H1 (cell line): ENCODE measurements at regions not wholly inside any gene's neighbourhood (a gene's known extent, or its start where the extent isn't known, plus 50 kb on each side); places are given as distances from the start of the nearest gene placed in this dataset.

Source experiments
- CTCF ChIA-PET: fragments of 300-600 bp; sonication (Branson Sonifier 250); formaldehyde crosslinking; loops from one replicate; lab custom pipeline; 2021; ENCODE audit not compliant: partially characterized antibody; lab: Charles Lee
- POLR2A ChIA-PET: fragments of 300-600 bp; sonication (Branson Sonifier 250); formaldehyde crosslinking; loops from one replicate; lab custom pipeline; 2021; ENCODE audit warnings: inconsistent platforms; ENCODE audit not compliant: partially characterized antibody; lab: Charles Lee
- DNase-seq, 2 experiments: peaks; one replicate each; pipeline versions ENCODE4 v3.0.0 to v3.0.0-alpha.2; 2010 to 2022; ENCODE audit warnings: low spot score in 2 of 2, low read depth in 1 of 2, mixed read lengths in 1 of 2
- FAIRE-seq: peaks from 2 replicates; lab custom pipeline; 2011; peaks lifted over from hg19 to GRCh38; lab: Jason Lieb, UNC
- H2AFZ ChIP-seq: 2 replicates; pipeline ENCODE4 v1.8.1; 2012; ENCODE audit warnings: low read length, inconsistent platforms
- H2AK5ac ChIP-seq: 2 replicates; pipeline ENCODE4 v1.6.1; 2013; ENCODE audit warnings: low read depth, low read length
- H2BK120ac ChIP-seq: replicated peaks from 2 replicates; pipeline ENCODE3; 2013; ENCODE audit warnings: low read depth, low read length, inconsistent platforms
- H2BK12ac ChIP-seq: 2 replicates; pipeline ENCODE4 v1.6.1; 2013; ENCODE audit warnings: low read depth, low read length
- H2BK15ac ChIP-seq: 2 replicates; pipeline ENCODE4 v1.6.1; 2013; ENCODE audit warnings: low read length
- H2BK20ac ChIP-seq: 2 replicates; pipeline ENCODE4 v1.6.1; 2013; ENCODE audit warnings: low read length
- H2BK5ac ChIP-seq: 2 replicates; pipeline ENCODE4 v1.6.1; 2013; ENCODE audit warnings: low read depth, low read length
- H3K14ac ChIP-seq: 2 replicates; pipeline ENCODE4 v1.6.1; 2013; ENCODE audit warnings: inconsistent platforms; ENCODE audit not compliant: insufficient read length
- H3K18ac ChIP-seq: 2 replicates; pipeline ENCODE4 v1.6.1; 2013; ENCODE audit warnings: low read length; ENCODE audit errors: extremely low read depth
- H3K23ac ChIP-seq: 2 replicates; pipeline ENCODE4 v1.6.1; 2013; ENCODE audit warnings: inconsistent platforms; ENCODE audit not compliant: insufficient read length
- H3K23me2 ChIP-seq: 2 replicates; pipeline ENCODE4 v1.6.1; 2013; ENCODE audit warnings: low read depth, low read length
- H3K27ac ChIP-seq: 2 replicates; pipeline ENCODE4 v1.6.1; 2011; ENCODE audit warnings: low read depth, low read length, inconsistent platforms
- H3K27me3 ChIP-seq, 4 experiments: replicated peaks in 1 of 4; 1 replicate in 1 of 4; 2 replicates in 3 of 4; pipeline versions ENCODE4 v1.6.1 to v1.8.1; 2011 to 2013; ENCODE audit warnings: low read length in 3 of 4, mild to moderate bottlenecking in 3 of 4, inconsistent platforms in 2 of 4, mixed read lengths in 2 of 4, moderate library complexity in 1 of 4; ENCODE audit not compliant: control insufficient read depth in 3 of 4, insufficient read depth in 3 of 4; ENCODE audit errors: extremely low read depth in 1 of 4
- H3K36me3 ChIP-seq, 4 experiments: 2 replicates each; pipeline versions ENCODE4 v1.6.1 to v1.8.1; 2011 to 2013; ENCODE audit warnings: mild to moderate bottlenecking in 4 of 4, low read length in 3 of 4, moderate library complexity in 2 of 4, control low read depth in 1 of 4, inconsistent platforms in 1 of 4; ENCODE audit not compliant: insufficient read depth in 4 of 4, control insufficient read depth in 2 of 4
- H3K4ac ChIP-seq: replicated peaks from 2 replicates; pipeline ENCODE3; 2013; ENCODE audit warnings: low read length, low read depth, mixed read lengths, inconsistent platforms; ENCODE audit not compliant: insufficient read length
- H3K4me1 ChIP-seq, 4 experiments: replicated peaks in 1 of 4; 1 replicate in 1 of 4; 2 replicates in 3 of 4; pipeline versions ENCODE4 v1.6.1 to v1.8.1; 2011 to 2013; ENCODE audit warnings: low read length in 3 of 4, inconsistent platforms in 2 of 4, mixed read lengths in 1 of 4; ENCODE audit not compliant: insufficient read depth in 4 of 4, control insufficient read depth in 3 of 4
- H3K4me2 ChIP-seq, 2 experiments: 2 replicates each; pipeline versions ENCODE4 v1.6.1 to v1.8.1; 2011 to 2013; ENCODE audit warnings: low read depth in 2 of 2, low read length in 2 of 2, control low read depth in 1 of 2, inconsistent platforms in 1 of 2, mild to moderate bottlenecking in 1 of 2; ENCODE audit not compliant: insufficient read depth in 1 of 2
- H3K4me3 ChIP-seq, 4 experiments: fragments of 200-600, 300-600 bp in 1 of 4; sonication (generic), shearing (Covaris generic), sonication (Bioruptor Twin) in 1 of 4; 2 replicates each; pipeline versions ENCODE4 v1.5.1 to v1.8.1; 2011 to 2016; ENCODE audit warnings: low read length in 4 of 4, low read depth in 3 of 4, control low read depth in 2 of 4, inconsistent platforms in 2 of 4, mild to moderate bottlenecking in 2 of 4, mixed read lengths in 1 of 4, moderate library complexity in 1 of 4; ENCODE audit not compliant: insufficient read depth in 2 of 4; ENCODE audit errors: extremely low read depth in 1 of 4
- H3K56ac ChIP-seq: replicated peaks from 2 replicates; pipeline ENCODE3; 2013; ENCODE audit warnings: low read depth, mild to moderate bottlenecking, mixed read lengths, low read length, inconsistent platforms; ENCODE audit not compliant: insufficient read length
- H3K79me1 ChIP-seq: 2 replicates; pipeline ENCODE4 v1.6.1; 2013; ENCODE audit warnings: low read depth, low read length, control low read depth
- H3K79me2 ChIP-seq, 2 experiments: 2 replicates each; pipeline versions ENCODE4 v1.6.1 to v1.8.1; 2012 to 2013; ENCODE audit warnings: low read length in 2 of 2, mild to moderate bottlenecking in 2 of 2, inconsistent platforms in 1 of 2; ENCODE audit not compliant: insufficient read depth in 2 of 2, control insufficient read depth in 1 of 2
- H3K9ac ChIP-seq, 4 experiments: replicated peaks in 1 of 4; 1 replicate in 1 of 4; 2 replicates in 3 of 4; pipeline versions ENCODE4 v1.6.1 to v1.8.1; 2011 to 2013; ENCODE audit warnings: low read depth in 3 of 4, low read length in 3 of 4, control low read depth in 2 of 4, mild to moderate bottlenecking in 2 of 4, moderate library complexity in 2 of 4, inconsistent platforms in 1 of 4; ENCODE audit errors: extremely low read depth in 1 of 4
- H3K9me3 ChIP-seq, 2 experiments: 2 replicates each; pipeline versions ENCODE4 v1.6.1 to v1.8.1; 2012 to 2013; ENCODE audit warnings: mild to moderate bottlenecking in 2 of 2, moderate library complexity in 2 of 2, control low read depth in 1 of 2, inconsistent platforms in 1 of 2, low read depth in 1 of 2, low read length in 1 of 2, mixed read lengths in 1 of 2; ENCODE audit not compliant: insufficient read depth in 2 of 2
- H4K20me1 ChIP-seq, 2 experiments: replicated peaks in 1 of 2; 2 replicates each; pipeline versions ENCODE3 to v1.8.1; 2011 to 2013; ENCODE audit warnings: inconsistent platforms in 2 of 2, low read length in 2 of 2, mild to moderate bottlenecking in 1 of 2; ENCODE audit not compliant: insufficient read depth in 2 of 2, control insufficient read depth in 1 of 2
- H4K5ac ChIP-seq: 2 replicates; pipeline ENCODE4 v1.6.1; 2013; ENCODE audit warnings: low read length, low read depth, mixed read lengths, inconsistent platforms; ENCODE audit not compliant: insufficient read length
- H4K8ac ChIP-seq: 2 replicates; pipeline ENCODE4 v1.8.0; 2013; ENCODE audit warnings: mild to moderate bottlenecking, moderate library complexity, low read length, inconsistent platforms; ENCODE audit not compliant: insufficient read depth; ENCODE audit errors: extremely low read depth
- H4K91ac ChIP-seq: replicated peaks from 2 replicates; pipeline ENCODE3; 2013; ENCODE audit warnings: low read length, mixed read lengths, inconsistent platforms; ENCODE audit not compliant: insufficient read length
- BACH1 ChIP-seq: IDR thresholded peaks from 2 replicates; pipeline ENCODE4 v1.6.1; 2012; ENCODE audit warnings: low read length, improper control_type of control experiment
- BRCA1 ChIP-seq: IDR thresholded peaks from 2 replicates; pipeline ENCODE4 v1.6.1; 2012; ENCODE audit warnings: low read depth, low read length, improper control_type of control experiment
- CTCF ChIP-seq, 3 experiments: IDR thresholded peaks; 1 replicate in 2 of 3; 2 replicates in 1 of 3; pipeline versions ENCODE4 v1.5.1 to v1.6.1; 2011; ENCODE audit warnings: low read length in 3 of 3, mild to moderate bottlenecking in 3 of 3, inconsistent platforms in 2 of 3, low read depth in 1 of 3, moderate library complexity in 1 of 3; ENCODE audit not compliant: insufficient read depth in 1 of 3; ENCODE audit errors: control extremely low read depth in 1 of 3
- EGR1 ChIP-seq: IDR thresholded peaks from 2 replicates; pipeline ENCODE4 v1.6.1; 2011; ENCODE audit warnings: low read depth, low read length, borderline replicate concordance
- FOSL1 ChIP-seq: IDR thresholded peaks from 2 replicates; pipeline ENCODE4 v1.6.1; 2011; ENCODE audit warnings: mild to moderate bottlenecking, low read depth, low read length, moderate library complexity; ENCODE audit not compliant: insufficient read depth
- GABPA ChIP-seq: IDR thresholded peaks from 2 replicates; pipeline ENCODE4 v1.6.1; 2011; ENCODE audit warnings: mild to moderate bottlenecking, low read length, moderate library complexity, borderline replicate concordance; ENCODE audit not compliant: insufficient read depth
- GTF2F1 ChIP-seq: IDR thresholded peaks from 2 replicates; pipeline ENCODE4 v1.6.1; 2012; ENCODE audit warnings: low read depth, low read length, improper control_type of control experiment, borderline replicate concordance
- HDAC2 ChIP-seq, 2 experiments: fragments of 300-600 bp in 1 of 2; sonication (generic) in 1 of 2; IDR thresholded peaks; 2 replicates each; pipeline ENCODE4 v1.6.1; 2011 to 2012; ENCODE audit warnings: low read depth in 2 of 2, low read length in 2 of 2, mild to moderate bottlenecking in 2 of 2, moderate library complexity in 2 of 2, borderline replicate concordance in 1 of 2, inconsistent platforms in 1 of 2
- HDAC6 ChIP-seq: IDR thresholded peaks from one replicate; pipeline ENCODE4 v1.7.1; 2012; ENCODE audit warnings: low read depth, mild to moderate bottlenecking, inconsistent platforms, low read length, moderate library complexity
- KDM1A ChIP-seq: fragments of 200-600, 300-600 bp; sonication (generic); IDR thresholded peaks from 2 replicates; pipeline ENCODE4 v1.7.1; 2016; ENCODE audit warnings: mild to moderate bottlenecking, low read length, borderline replicate concordance
- TAF1 ChIP-seq: IDR thresholded peaks from 2 replicates; pipeline ENCODE4 v1.6.1; 2011; ENCODE audit warnings: mild to moderate bottlenecking, low read depth, low read length
- TAF7 ChIP-seq: optimal IDR thresholded peaks from 2 replicates; pipeline ENCODE3; 2011; ENCODE audit warnings: low read depth, mild to moderate bottlenecking, inconsistent platforms, low read length, moderate library complexity, borderline replicate concordance
- WGBS, 2 experiments: shearing (Covaris generic) in 1 of 2; methylation state at CpG; one replicate each; pipeline versions ENCODE4 v1.1.6 to v1.1.7; 2013 to 2015; ENCODE audit warnings: low lambda C conversion rate in 2 of 2, mixed read lengths in 2 of 2, inconsistent platforms in 1 of 2, low coverage in 1 of 2, missing lambda C conversion rate in 1 of 2; ENCODE audit not compliant: insufficient replicate concordance in 2 of 2, insufficient coverage in 1 of 2, insufficient read length in 1 of 2; ENCODE audit errors: extremely low coverage in 1 of 2, missing lambda C conversion rate in 1 of 2; 5-methylcytosine and 5-hydroxymethylcytosine counted together

GRCh38 chr9:1296331-1296730, 246.2 kb downstream of the DMRT2 start:
- Histone ChIP-seq H2BK12ac (no peak overlapping the region), H4K5ac (no peak overlapping the region), H3K27ac (no peak overlapping the region), H3K36me3 (no peaks in the 10 kb centered on the region; a peak in 1 of 8 replicates), H3K9me3 (peaks cover 81 to 90% of the 10 kb centered on the region in 2 experiments), H3K4me2 (no peak overlapping the region), H3K14ac (no peak overlapping the region), H3K56ac (no peak overlapping the region), H2BK120ac (no peak overlapping the region), H2BK20ac (no peak overlapping the region), H2BK5ac (no peak overlapping the region), H4K8ac (no peak overlapping the region), H3K23ac (no peak overlapping the region), H3K27me3 (no peaks in the 10 kb centered on the region), H4K20me1 (no peaks in the 10 kb centered on the region), H3K9ac (no peak overlapping the region), H3K4me1 (no peaks in the 10 kb centered on the region), H2BK15ac (no peak overlapping the region), H2AK5ac (no peak overlapping the region), H3K79me1 (no peaks in the 10 kb centered on the region), H2AFZ (no peak overlapping the region), H3K4ac (no peak overlapping the region), H3K23me2 (no peaks in the 10 kb centered on the region; the same call in 1 of the 2 replicates), H3K79me2 (no peaks in the 10 kb centered on the region), H3K4me3 (no peak overlapping the region), H4K91ac (no peak overlapping the region), H3K18ac (no peak overlapping the region)
- TF ChIP-seq KDM1A (no peak), GABPA (no peak), HDAC2 (IDR thresholded peaks at IDR 0.05; ENCODE audit: borderline replicate concordance in 1 of 2, low read depth in 2 of 2, low read length in 2 of 2) (no peak), CTCF (IDR thresholded peaks at IDR 0.05; ENCODE audit: control extremely low read depth in 1 of 3, insufficient read depth in 1 of 3, low read depth in 1 of 3, low read length in 3 of 3) (no peak), TAF7 (no peak), BACH1 (no peak), FOSL1 (no peak), GTF2F1 (no peak), BRCA1 (no peak), HDAC6 (no peak), EGR1 (no peak), TAF1 (no peak)
- FAIRE-seq (no peak), DNase-seq (no peak)
- POLR2A ChIA-PET: no interaction called here
- CTCF ChIA-PET: no interaction called here
- WGBS, 2 experiments: 92% methylated on average over 1 of the region's 1 CpG; no CpG with 5 or more reads in 1 of the 2 experiments
